ENCODE measurements at regions not wholly inside any gene's neighbourhood (a gene's known extent, or its start where the extent isn't known, plus 50 kb on each side); places are given as distances from the start of the nearest gene placed in this dataset.
"Not testable (repeated sequence)": the region's sequence is repeated elsewhere in the genome, so short reads cannot be mapped to it uniquely, and the experiment has no call there.

- TF ChIP-seq CTCF (IDR thresholded peaks at IDR 0.05): no peak
- H3K27ac ChIP-seq: no peak overlapping the region
- DNase-seq (ENCODE audit: low spot score): no peak
- H3K4me3 ChIP-seq: no peak overlapping the region
Measured at GRCh38 chr9:85487872-85488271, 253.9 kb downstream of the AGTPBP1 start.

GRCh38 chr9:85484235-85484634, 257.5 kb downstream of the AGTPBP1 start:
- Histone ChIP-seq H3K4me3 (no peak overlapping the region), H3K27ac (no peak overlapping the region)
- no peak for DNase-seq (ENCODE audit: low spot score)
- TF ChIP-seq CTCF (IDR thresholded peaks at IDR 0.05): no peak

- H3K4me3 ChIP-seq: no peak overlapping the region
- DNase-seq (ENCODE audit: low spot score): no peak
- TF ChIP-seq CTCF (IDR thresholded peaks at IDR 0.05): no peak
- H3K27ac ChIP-seq: no peak overlapping the region
Measured at GRCh38 chr9:85483208-85483607, 258.5 kb downstream of the AGTPBP1 start.

- no peak for TF ChIP-seq CTCF (IDR thresholded peaks at IDR 0.05)
- peak overlapping the region in 1 of 2 donors; percentile 61 for H3K27ac ChIP-seq
Measured at GRCh38 chr9:85479305-85479704, 262.4 kb downstream of the AGTPBP1 start.

GRCh38 chr9:85478847-85479246, 262.9 kb downstream of the AGTPBP1 start:
- DNase-seq (ENCODE audit: low spot score): no peak
- TF ChIP-seq CTCF (IDR thresholded peaks at IDR 0.05): no peak
- no peak overlapping the region for H3K4me3 ChIP-seq
- H3K27ac ChIP-seq: peak overlapping the region in 1 of 2 donors; percentile 61

More at GRCh38 chr9:85479305-85479704, 262.4 kb downstream of the AGTPBP1 start:
- no peak for DNase-seq (ENCODE audit: low spot score)
- H3K4me3 ChIP-seq: no peak overlapping the region

GRCh38 chr9:85474896-85475295, 266.9 kb downstream of the AGTPBP1 start:
- H3K4me3 ChIP-seq; DNase-seq (ENCODE audit: low spot score); H3K27ac ChIP-seq: not testable (repeated sequence)

- TF ChIP-seq CTCF (IDR thresholded peaks at IDR 0.05): no peak
- Histone ChIP-seq H3K4me3 (no peak overlapping the region), H3K27ac (no peak overlapping the region)
- no peak for DNase-seq (ENCODE audit: low spot score)
Measured at GRCh38 chr9:85471791-85472190, 270.0 kb downstream of the AGTPBP1 start.

GRCh38 chr9:85469041-85469440, 272.7 kb downstream of the AGTPBP1 start:
- no peak overlapping the region for H3K27ac ChIP-seq
- TF ChIP-seq CTCF (IDR thresholded peaks at IDR 0.05): no peak
- DNase-seq (ENCODE audit: low spot score): no peak
- no peak overlapping the region for H3K4me3 ChIP-seq
